KMS-11 (cell line): ENCODE measurements at regions not wholly inside any gene's neighbourhood (a gene's known extent, or its start where the extent isn't known, plus 50 kb on each side); places are given as distances from the start of the nearest gene placed in this dataset.

ENCODE experiments used
- H2AFZ ChIP-seq: fragments of 200-600 bp; sonication (generic); 2 replicates; pipeline ENCODE4 v1.6.1; 2016; ENCODE audit warnings: antibody characterized with exemption, mixed run types, low read depth
- H3K27ac ChIP-seq: fragments of 200-600 bp; sonication (generic); 2 replicates; pipeline ENCODE4 v1.6.1; 2016; ENCODE audit warnings: mild to moderate bottlenecking, mixed run types
- H3K27me3 ChIP-seq: fragments of 200-600 bp; sonication (generic); 2 replicates; pipeline ENCODE4 v1.6.1; 2017; ENCODE audit warnings: mild to moderate bottlenecking, low read depth, mixed run types, moderate library complexity; ENCODE audit not compliant: insufficient read depth
- H3K36me3 ChIP-seq: fragments of 200-600 bp; sonication (generic); 2 replicates; pipeline ENCODE4 v1.6.1; 2017; ENCODE audit warnings: mild to moderate bottlenecking, mixed run types; ENCODE audit not compliant: insufficient read depth
- H3K4me1 ChIP-seq: fragments of 200-600 bp; sonication (generic); 2 replicates; pipeline ENCODE4 v1.6.1; 2016; ENCODE audit warnings: mild to moderate bottlenecking, low read depth, mixed run types; ENCODE audit not compliant: poor library complexity, severe bottlenecking
- H3K4me2 ChIP-seq: fragments of 200-600 bp; sonication (generic); 2 replicates; pipeline ENCODE4 v1.7.0; 2016; ENCODE audit warnings: mild to moderate bottlenecking, mixed run types
- H3K4me3 ChIP-seq: fragments of 200-600 bp; sonication (generic); IDR thresholded peaks from 2 replicates; pipeline ENCODE4 v1.6.1; 2017; ENCODE audit warnings: low read depth, low read length, mixed read lengths; ENCODE audit not compliant: insufficient read depth
- H3K79me2 ChIP-seq: fragments of 200-600 bp; sonication (generic); 2 replicates; pipeline ENCODE4 v1.6.1; 2016; ENCODE audit warnings: low read depth, mixed run types; ENCODE audit not compliant: insufficient read depth
- H3K9ac ChIP-seq: fragments of 200-600 bp; sonication (generic); 2 replicates; pipeline ENCODE4 v1.6.1; 2016; ENCODE audit warnings: mild to moderate bottlenecking, mixed run types
- H4K20me1 ChIP-seq: fragments of 200-600 bp; sonication (generic); 2 replicates; pipeline ENCODE4 v1.6.1; 2016; ENCODE audit warnings: mild to moderate bottlenecking, mixed run types; ENCODE audit not compliant: insufficient read depth
- CTCF ChIP-seq: fragments of 200-600 bp; sonication (generic); conservative IDR thresholded peaks from 2 replicates; pipeline ENCODE4 v1.6.1; 2017; ENCODE audit warnings: low read depth, mild to moderate bottlenecking, antibody characterized with exemption, low read length, moderate library complexity, mixed read lengths

GRCh38 chr16:79902351-79902750, 301.8 kb upstream of the MAF start:
- H3K36me3 ChIP-seq: no peaks in the 10 kb centered on the region
- H3K27me3 ChIP-seq: no peaks in the 10 kb centered on the region
- H3K9ac ChIP-seq: no peak overlapping the region
- H3K4me1 ChIP-seq: no peaks in the 10 kb centered on the region
- no peak overlapping the region for H2AFZ ChIP-seq
- no peak overlapping the region for H3K27ac ChIP-seq
- no peaks in the 10 kb centered on the region for H3K79me2 ChIP-seq
- no peak overlapping the region for H3K4me3 ChIP-seq
- TF ChIP-seq CTCF: no peak
- H3K4me2 ChIP-seq: no peak overlapping the region
- no peaks in the 10 kb centered on the region for H4K20me1 ChIP-seq

DNA sequence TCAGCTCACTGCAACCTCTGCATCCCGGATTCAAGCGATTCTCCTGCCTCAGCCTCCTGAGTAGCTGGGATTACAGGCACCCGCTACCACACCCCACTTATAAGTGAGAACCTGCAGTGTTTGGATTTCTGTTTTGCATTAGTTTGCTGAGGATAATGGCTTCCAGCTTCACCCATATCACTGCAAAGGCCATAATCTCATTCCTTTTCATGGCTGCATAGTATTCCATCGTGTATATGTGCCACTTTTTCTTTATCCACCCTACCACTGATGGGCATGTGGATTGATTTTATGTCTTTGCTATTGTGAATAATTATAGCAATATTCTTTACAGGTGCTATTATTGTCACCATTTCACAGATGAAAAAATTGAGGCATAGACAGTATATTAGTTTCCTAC, 301.0 kb upstream of the MAF start:
- TF ChIP-seq CTCF: no peak
- Histone ChIP-seq H3K36me3 (no peaks in the 10 kb centered on the region), H3K4me3 (no peak overlapping the region), H2AFZ (no peak overlapping the region), H3K27me3 (no peaks in the 10 kb centered on the region), H3K9ac (no peak overlapping the region), H3K4me2 (no peak overlapping the region), H3K4me1 (no peaks in the 10 kb centered on the region), H3K79me2 (no peaks in the 10 kb centered on the region), H3K27ac (no peak overlapping the region), H4K20me1 (no peaks in the 10 kb centered on the region)

- H2AFZ ChIP-seq: no peak overlapping the region
These were observed 299.2 kb upstream of the MAF start for GRCh38 chr16:79899716-79900115.

DNA sequence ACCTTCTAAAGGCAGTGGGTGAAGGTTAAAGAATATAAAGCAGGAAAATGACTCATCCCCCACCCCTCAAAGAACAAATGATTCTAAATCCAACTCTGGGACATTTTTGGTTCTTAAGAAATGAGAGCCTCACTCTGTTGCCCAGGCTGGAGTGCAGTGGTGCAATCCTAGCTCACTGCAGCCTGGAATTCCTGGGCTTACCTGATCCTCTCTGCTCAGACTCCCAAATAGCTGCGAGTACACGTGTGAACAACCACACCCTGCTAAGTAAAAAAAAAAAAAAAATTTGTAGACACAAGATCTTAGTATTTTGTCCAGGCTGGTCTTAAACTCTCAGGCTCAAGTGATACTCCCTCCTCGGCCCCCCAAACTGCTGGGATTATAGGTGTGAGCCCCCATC, 298.8 kb upstream of the MAF start:
- H4K20me1 ChIP-seq: no peaks in the 10 kb centered on the region
- no peak overlapping the region for H3K4me2 ChIP-seq
- H3K4me1 ChIP-seq: no peaks in the 10 kb centered on the region
- no peak overlapping the region for H3K4me3 ChIP-seq
- no peak overlapping the region for H2AFZ ChIP-seq
- no peak overlapping the region for H3K9ac ChIP-seq
- H3K36me3 ChIP-seq: no peaks in the 10 kb centered on the region
- H3K27me3 ChIP-seq: no peaks in the 10 kb centered on the region
- TF ChIP-seq CTCF: no peak
- no peak overlapping the region for H3K27ac ChIP-seq
- no peaks in the 10 kb centered on the region for H3K79me2 ChIP-seq

More at GRCh38 chr16:79899716-79900115, 299.2 kb upstream of the MAF start:
- no peaks in the 10 kb centered on the region for H3K36me3 ChIP-seq
- no peak overlapping the region for H3K4me2 ChIP-seq
- H4K20me1 ChIP-seq: no peaks in the 10 kb centered on the region
- H3K79me2 ChIP-seq: no peaks in the 10 kb centered on the region
- H3K4me3 ChIP-seq: no peak overlapping the region
- no peak for TF ChIP-seq CTCF
- H3K9ac ChIP-seq: no peak overlapping the region
- H3K27ac ChIP-seq: no peak overlapping the region
- H3K4me1 ChIP-seq: no peaks in the 10 kb centered on the region
- H3K27me3 ChIP-seq: no peaks in the 10 kb centered on the region
